ENCODE measurements at regions not wholly inside any gene's neighbourhood (a gene's known extent, or its start where the extent isn't known, plus 50 kb on each side); places are given as distances from the start of the nearest gene placed in this dataset.
"Not testable (repeated sequence)": the region's sequence is repeated elsewhere in the genome, so short reads cannot be mapped to it uniquely, and the experiment has no call there.

DNA sequence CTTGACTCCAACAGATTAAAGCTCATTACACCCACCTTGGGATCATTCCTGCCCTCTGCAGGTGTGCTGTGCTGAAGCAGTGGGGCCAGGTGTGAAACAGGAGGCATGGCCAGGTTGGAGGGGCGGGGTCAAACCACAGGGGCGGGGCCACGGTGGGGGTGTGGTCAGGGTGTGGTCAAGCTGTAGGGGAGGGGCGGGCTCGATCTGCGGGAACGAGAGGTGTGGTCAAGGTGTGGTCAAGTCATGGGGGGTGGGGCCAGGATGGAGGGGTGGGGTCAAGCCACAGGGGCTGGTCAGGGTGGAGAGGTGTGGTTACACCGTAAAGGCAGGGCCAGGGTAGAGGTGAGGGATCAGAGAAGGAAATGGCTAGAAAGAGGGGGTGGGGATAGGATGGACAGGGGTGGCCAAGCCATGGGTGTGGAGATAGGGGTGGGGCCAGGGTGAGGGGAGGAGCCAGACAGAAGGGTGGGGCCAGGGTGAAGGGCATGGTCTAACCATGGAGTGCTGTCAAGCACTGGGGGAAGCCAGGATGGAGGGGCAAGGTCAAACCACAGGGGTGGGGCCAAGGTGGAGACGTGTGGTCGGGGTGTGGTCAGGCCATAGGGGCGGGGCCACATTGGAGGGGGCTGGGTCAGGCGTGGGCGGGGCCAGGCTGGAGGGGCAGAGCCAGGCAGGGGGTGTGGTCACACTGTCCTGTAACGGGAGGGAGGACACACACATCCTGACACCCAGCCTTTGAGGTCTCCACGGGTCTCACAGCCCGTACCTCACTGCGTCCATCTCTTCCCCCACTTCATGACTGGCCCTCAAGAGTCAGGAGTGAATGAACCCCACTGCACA, 270.7 kb downstream of the ADGRD1 start:
- TF ChIP-seq, protein P1, sequence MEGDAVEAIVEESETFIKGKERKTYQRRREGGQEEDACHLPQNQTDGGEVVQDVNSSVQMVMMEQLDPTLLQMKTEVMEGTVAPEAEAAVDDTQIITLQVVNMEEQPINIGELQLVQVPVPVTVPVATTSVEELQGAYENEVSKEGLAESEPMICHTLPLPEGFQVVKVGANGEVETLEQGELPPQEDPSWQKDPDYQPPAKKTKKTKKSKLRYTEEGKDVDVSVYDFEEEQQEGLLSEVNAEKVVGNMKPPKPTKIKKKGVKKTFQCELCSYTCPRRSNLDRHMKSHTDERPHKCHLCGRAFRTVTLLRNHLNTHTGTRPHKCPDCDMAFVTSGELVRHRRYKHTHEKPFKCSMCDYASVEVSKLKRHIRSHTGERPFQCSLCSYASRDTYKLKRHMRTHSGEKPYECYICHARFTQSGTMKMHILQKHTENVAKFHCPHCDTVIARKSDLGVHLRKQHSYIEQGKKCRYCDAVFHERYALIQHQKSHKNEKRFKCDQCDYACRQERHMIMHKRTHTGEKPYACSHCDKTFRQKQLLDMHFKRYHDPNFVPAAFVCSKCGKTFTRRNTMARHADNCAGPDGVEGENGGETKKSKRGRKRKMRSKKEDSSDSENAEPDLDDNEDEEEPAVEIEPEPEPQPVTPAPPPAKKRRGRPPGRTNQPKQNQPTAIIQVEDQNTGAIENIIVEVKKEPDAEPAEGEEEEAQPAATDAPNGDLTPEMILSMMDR (IDR thresholded peaks at IDR 0.05), result not testable (repeated sequence)
- TF ChIP-seq POLR2A (IDR thresholded peaks at IDR 0.05), result not testable (repeated sequence)
